NCI-H510A treated with DMSO at 0.1 percent for 48 hours (cell line): ENCODE measurements at regions not wholly inside any gene's neighbourhood (a gene's known extent, or its start where the extent isn't known, plus 50 kb on each side); places are given as distances from the start of the nearest gene placed in this dataset.

Source experiments
- DNase-seq: peaks from one replicate; lab custom pipeline; 2025; lab: John Stamatoyannopoulos, UW

DNA sequence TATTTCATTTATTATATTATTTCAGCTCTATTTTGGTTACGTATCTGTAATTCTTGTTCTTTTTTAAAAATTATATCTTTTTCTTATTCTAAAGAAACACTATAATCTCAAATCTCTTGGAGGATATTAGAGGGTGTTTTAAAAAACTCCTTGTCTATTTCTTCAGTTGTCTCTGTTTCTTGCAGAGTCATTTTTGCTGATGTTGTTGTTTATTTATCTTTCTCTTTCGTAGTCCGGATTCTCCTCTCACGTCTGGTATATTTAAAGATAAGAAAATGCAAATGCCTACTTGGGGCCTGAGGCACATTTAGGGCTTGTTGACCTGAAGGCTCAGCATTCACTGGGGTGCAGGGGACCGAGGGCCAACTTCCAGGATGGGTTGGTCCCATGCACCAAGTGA is 181.2 kb upstream of the CTBP2 start:
- DNase-seq = no peak

DNA sequence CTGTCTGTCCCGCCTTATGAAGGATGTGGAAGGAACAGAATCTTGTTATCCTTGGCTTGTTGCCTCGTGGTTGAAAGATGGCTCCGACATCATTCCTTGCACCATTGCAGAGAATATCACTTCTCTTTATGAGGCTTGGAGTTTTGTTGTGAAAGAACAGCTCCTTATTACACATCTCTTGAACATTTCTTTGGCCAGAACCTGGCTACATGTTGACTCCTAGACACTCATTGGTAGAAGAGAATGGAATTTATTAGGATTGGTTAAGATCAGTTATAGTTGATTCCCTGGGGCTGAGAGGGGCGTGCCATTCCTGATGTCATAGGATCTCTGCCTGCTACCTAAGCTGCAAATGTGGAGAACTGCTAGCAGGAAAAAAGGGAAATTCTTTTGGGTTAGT is 180.5 kb upstream of the CTBP2 start:
- no peak for DNase-seq

DNA sequence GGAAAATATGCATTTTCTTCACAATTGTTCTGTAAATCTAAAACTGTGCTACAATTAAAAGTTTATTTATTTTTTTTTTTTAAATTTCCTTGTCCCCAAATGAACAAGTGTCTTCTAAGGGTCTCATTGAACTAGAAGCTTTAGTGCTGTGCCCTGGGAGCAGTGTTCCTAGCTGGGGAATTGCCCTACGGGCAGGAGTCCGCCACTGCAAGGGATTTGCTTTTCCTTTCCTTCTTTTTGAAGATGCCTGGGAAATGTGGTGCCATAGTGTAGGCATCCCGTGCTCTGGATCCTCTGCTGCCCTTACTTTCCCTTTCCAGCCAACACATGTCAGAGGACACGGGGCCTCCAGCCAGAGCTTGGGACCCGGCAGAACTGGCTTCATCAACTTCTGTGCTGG is 177.1 kb upstream of the CTBP2 start:
- no peak for DNase-seq

- no peak for DNase-seq
Measured at GRCh38 chr10:125334545-125334944, 174.2 kb upstream of the CTBP2 start.

- no peak for DNase-seq
Measured at GRCh38 chr10:125333769-125334168, 173.4 kb upstream of the CTBP2 start.

GRCh38 chr10:125333209-125333591 is 172.8 kb upstream of the CTBP2 start:
- no peak for DNase-seq

GRCh38 chr10:125332548-125333208 is 172.3 kb upstream of the CTBP2 start:
- no peak for DNase-seq

GRCh38 chr10:125331056-125331455 is 170.7 kb upstream of the CTBP2 start:
- no peak for DNase-seq

GRCh38 chr10:125329056-125329455 is 168.7 kb upstream of the CTBP2 start:
- DNase-seq = no peak

GRCh38 chr10:125325326-125325725 is 165.0 kb upstream of the CTBP2 start:
- no peak for DNase-seq

- DNase-seq = no peak
Measured at GRCh38 chr10:125316436-125316835, 156.1 kb upstream of the CTBP2 start.

DNA sequence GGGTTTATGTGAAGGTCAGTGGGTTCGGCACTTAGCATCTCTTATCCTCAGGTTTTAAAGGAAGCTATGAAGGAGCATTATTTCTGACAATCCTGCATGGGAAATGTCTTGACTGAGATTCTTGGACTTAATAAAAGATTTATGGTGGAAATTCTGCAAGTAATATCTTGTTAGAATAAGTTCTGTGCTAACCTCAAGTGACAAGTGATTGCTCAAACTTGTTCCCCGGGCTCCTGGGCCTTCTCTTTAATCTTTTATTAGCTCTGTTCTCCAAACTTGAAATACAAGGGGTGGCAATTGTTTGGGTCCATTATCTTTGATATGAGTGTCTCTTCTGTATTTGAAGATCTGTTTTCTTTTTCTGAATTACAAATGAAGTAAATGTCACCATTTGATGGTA is 140.6 kb upstream of the CTBP2 start:
- no peak for DNase-seq

GRCh38 chr10:125299461-125299860 is 139.1 kb upstream of the CTBP2 start:
- DNase-seq = no peak

DNA sequence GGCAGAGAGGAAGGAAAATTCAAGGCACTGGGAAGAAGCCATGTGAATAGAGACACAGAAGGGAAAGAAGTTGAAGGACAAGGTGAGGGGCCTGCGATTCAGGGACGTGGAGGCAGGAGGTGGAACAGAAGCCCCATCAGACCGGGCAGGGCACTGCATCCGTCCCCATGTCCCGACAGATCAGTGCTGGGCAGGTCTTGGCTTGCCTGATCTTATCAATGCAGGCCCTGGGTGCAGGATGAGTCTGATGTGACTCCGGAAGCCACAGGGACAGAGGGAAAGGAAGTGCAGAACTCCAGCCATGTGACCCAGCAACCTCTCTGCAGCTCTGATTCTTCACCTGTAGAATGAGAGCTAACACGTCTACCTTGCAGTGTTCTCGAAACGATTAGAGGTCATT is 136.2 kb upstream of the CTBP2 start:
- no peak for DNase-seq

GRCh38 chr10:125294109-125294508 is 133.7 kb upstream of the CTBP2 start:
- DNase-seq = peak; percentile 80

GRCh38 chr10:125291836-125292235 is 131.5 kb upstream of the CTBP2 start:
- no peak for DNase-seq

GRCh38 chr10:125289461-125289860 is 129.1 kb upstream of the CTBP2 start:
- DNase-seq = no peak

DNA sequence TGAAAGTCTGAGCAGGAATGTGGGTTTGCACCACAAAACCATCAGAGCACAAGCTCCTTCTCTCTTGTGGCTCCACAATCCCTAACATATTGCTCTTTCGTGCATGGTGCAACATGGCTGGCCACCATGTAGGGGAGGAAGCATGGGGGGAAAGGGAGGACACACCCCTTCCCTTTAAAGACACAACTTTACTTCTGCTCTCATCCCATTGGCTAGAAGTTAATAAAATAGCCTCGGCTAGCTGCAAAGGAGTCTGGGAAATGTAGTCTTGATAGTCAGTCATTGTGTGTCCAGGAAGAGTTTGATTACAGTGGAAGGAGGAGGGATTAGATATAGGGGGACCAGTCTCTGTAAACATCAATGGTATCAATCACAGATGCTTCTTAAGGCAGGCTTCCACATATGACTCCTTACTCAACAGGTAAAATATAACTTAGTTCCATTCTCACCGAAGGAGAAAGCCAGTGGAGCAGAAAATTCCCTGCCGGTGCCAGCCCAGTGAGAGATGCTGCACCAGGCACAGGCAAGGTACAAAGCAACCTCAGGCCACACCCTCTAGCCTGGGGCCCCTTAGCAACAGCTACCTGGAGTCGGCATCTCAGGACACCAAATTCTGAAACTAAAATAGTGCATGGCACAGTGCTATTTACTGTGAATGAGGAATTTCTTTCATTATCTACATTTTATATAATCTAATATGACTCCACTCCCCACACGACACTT is 124.7 kb upstream of the CTBP2 start:
- no peak for DNase-seq

GRCh38 chr10:125283836-125284614 is 123.7 kb upstream of the CTBP2 start:
- no peak for DNase-seq

DNA sequence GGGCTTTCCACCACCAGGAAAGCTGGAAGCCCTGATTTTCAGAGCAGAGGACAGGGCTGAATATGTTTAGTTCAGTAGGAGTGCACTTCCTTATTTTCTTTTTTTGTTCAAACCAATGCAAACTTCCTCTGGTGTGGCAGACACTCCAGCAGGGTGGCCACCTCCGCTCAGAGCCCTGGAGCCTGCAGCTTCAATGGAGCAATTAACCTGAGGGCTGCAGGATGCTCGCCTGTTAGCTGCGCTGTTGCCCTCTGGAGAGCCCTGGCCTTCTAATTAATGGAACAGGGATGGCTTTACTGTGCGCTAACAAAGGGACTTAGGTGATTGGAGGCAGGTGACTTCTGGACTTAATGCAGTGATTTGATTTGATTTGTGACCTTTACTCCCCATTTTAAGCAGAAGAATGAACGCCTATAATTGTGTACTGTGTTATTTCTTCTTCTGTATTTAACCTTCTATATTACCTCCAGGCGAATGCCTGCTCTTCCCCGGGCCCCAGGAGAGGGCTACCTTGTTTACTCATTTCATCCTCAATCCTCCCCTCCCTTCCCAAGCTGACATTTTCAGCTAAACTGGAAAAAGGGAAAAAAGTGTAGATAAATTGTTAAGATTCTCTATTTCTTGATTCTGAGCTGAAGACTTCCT is 123.0 kb upstream of the CTBP2 start:
- DNase-seq = peak; percentile 17

GRCh38 chr10:125281091-125281490 is 120.7 kb upstream of the CTBP2 start:
- no peak for DNase-seq

DNA sequence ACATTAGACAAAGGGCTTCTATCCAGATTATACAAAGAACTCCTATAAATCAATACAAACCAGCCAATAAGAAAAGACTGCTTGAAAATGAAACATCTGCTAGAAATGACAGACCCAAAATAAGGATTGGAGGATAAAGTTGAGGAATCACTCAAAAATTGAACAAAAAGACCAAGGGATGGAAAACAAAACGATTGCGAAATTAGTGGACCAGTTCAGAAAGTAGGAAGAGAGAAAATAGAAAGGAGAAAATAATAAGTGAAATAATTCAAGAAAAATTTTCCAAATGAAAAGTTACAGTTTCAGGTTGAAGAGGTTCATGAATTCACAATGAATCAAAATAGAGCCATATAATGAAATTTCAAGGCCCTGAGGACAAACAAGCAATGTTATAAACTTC is 115.8 kb upstream of the CTBP2 start:
- DNase-seq = no peak

- no peak for DNase-seq
Measured at GRCh38 chr10:125274961-125275360, 114.6 kb upstream of the CTBP2 start.
